Calu3 (cell line): ENCODE measurements at regions not wholly inside any gene's neighbourhood (a gene's known extent, or its start where the extent isn't known, plus 50 kb on each side); places are given as distances from the start of the nearest gene placed in this dataset.
"Not testable (repeated sequence)": the region's sequence is repeated elsewhere in the genome, so short reads cannot be mapped to it uniquely, and the experiment has no call there.

Source experiments
- BruUV-seq: library from RNA; stranded (reverse); fragments of 400-500 nt; replicated peaks from 2 replicates; lab custom pipeline; 2021; lab: Mats Ljungman, UMichigan
- CTCF ChIA-PET: fragments of 300-600 bp; sonication (Branson Sonifier 250); formaldehyde crosslinking; loops from one replicate; lab custom pipeline; 2022; ENCODE audit warnings: antibody characterized with exemption; lab: Charles Lee
- DNase-seq: peaks from one replicate; pipeline ENCODE4 v3.0.0; 2022
- H3K27ac Mint-ChIP-seq: one replicate; pipeline ENCODE4 v1.8.0; 2022; ENCODE audit warnings: mixed read lengths; ENCODE audit not compliant: unreplicated experiment
- H3K27me3 Mint-ChIP-seq: one replicate; pipeline ENCODE4 v1.8.0; 2022; ENCODE audit warnings: mixed read lengths; ENCODE audit not compliant: unreplicated experiment
- H3K36me3 Mint-ChIP-seq: one replicate; pipeline ENCODE4 v1.8.0; 2022; ENCODE audit warnings: mild to moderate bottlenecking, moderate library complexity, mixed read lengths; ENCODE audit not compliant: insufficient read depth, unreplicated experiment
- H3K4me1 Mint-ChIP-seq: one replicate; pipeline ENCODE4 v1.8.0; 2022; ENCODE audit warnings: mild to moderate bottlenecking, low read depth, mixed read lengths; ENCODE audit not compliant: unreplicated experiment
- H3K4me3 Mint-ChIP-seq: one replicate; pipeline ENCODE4 v1.8.0; 2022; ENCODE audit warnings: mild to moderate bottlenecking, low read depth, moderate library complexity, mixed read lengths; ENCODE audit not compliant: unreplicated experiment
- H3K9me3 Mint-ChIP-seq: one replicate; pipeline ENCODE4 v1.8.0; 2022; ENCODE audit warnings: low read depth, mixed read lengths; ENCODE audit not compliant: unreplicated experiment
- intact Hi-C: fragments of 100-400 bp; cut with micrococcal nuclease; formaldehyde crosslinking; loops from one replicate; pipeline ENCODE4 v1.10.0; 2022; ENCODE audit not compliant: unreplicated experiment
- TF ChIP-seq, protein P1 (sequence below): fragments of 200-600 bp; IDR thresholded peaks from one replicate; pipeline ENCODE4 v1.8.0; 2022; ENCODE audit warnings: antibody characterized with exemption; ENCODE audit not compliant: unreplicated experiment

DNA sequence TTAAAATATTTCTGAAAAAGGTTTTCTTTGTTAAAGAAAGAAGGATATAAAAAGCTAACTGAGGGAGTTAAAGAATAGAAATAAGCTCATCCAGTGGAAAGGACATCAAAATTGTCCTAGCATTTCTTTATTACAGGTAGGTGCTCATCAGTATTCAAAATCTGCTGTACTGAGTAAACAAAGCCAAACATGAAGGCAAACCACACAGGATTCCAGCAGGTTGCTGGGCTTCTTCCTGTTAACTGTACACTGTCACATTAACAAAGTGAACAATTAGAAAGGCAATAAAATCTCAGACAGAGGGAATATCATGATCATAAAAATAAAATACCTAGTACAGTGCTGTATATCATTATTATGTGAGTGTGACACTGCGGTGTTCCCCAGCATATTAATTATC lies 1541.0 kb downstream of the SLITRK5 start:
- Mint-ChIP-seq H3K4me3 (no peak overlapping the region), H3K4me1 (no peaks in the 10 kb centered on the region), H3K36me3 (no peaks in the 10 kb centered on the region), H3K27me3 (no peaks in the 10 kb centered on the region), H3K27ac (no peak overlapping the region), H3K9me3 (no peaks in the 10 kb centered on the region)
- no TSS peak for BruUV-seq
- TF ChIP-seq, protein P1, sequence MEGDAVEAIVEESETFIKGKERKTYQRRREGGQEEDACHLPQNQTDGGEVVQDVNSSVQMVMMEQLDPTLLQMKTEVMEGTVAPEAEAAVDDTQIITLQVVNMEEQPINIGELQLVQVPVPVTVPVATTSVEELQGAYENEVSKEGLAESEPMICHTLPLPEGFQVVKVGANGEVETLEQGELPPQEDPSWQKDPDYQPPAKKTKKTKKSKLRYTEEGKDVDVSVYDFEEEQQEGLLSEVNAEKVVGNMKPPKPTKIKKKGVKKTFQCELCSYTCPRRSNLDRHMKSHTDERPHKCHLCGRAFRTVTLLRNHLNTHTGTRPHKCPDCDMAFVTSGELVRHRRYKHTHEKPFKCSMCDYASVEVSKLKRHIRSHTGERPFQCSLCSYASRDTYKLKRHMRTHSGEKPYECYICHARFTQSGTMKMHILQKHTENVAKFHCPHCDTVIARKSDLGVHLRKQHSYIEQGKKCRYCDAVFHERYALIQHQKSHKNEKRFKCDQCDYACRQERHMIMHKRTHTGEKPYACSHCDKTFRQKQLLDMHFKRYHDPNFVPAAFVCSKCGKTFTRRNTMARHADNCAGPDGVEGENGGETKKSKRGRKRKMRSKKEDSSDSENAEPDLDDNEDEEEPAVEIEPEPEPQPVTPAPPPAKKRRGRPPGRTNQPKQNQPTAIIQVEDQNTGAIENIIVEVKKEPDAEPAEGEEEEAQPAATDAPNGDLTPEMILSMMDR = no peak
- CTCF ChIA-PET = no interaction called here
- no peak for DNase-seq
- intact Hi-C loops = no loop called here

DNA sequence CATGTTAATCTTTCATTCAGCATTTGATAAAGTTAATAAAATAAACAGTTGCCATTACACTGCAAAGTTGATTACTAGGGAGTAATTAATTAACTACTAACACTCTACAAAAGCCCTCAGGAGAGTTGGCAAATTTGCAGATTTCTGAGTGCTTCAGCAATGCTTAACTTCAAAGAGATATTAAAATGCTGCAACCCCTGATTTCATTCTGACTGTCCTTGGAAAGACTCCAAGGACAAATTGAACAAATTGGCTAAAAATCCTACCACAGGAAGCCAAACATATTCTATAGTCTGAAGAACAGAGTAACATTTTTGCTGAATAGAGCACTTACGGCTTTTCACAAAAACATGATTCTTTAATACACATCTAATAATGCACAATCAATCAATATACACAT lies 1543.0 kb downstream of the SLITRK5 start:
- H3K27me3 Mint-ChIP-seq = no peaks in the 10 kb centered on the region
- H3K4me1 Mint-ChIP-seq = no peaks in the 10 kb centered on the region
- TF ChIP-seq, protein P1 = no peak
- H3K9me3 Mint-ChIP-seq = no peaks in the 10 kb centered on the region
- H3K27ac Mint-ChIP-seq = no peak overlapping the region
- H3K4me3 Mint-ChIP-seq = no peak overlapping the region
- no TSS peak for BruUV-seq
- no peaks in the 10 kb centered on the region for H3K36me3 Mint-ChIP-seq
- DNase-seq = no peak
- CTCF ChIA-PET = interaction anchor here (0.5 kb wide), 1 partner anchor 836 kb away, joined by 4 read pairs; no protein-coding TSS in a partner anchor
- intact Hi-C loops = no loop called here

DNA sequence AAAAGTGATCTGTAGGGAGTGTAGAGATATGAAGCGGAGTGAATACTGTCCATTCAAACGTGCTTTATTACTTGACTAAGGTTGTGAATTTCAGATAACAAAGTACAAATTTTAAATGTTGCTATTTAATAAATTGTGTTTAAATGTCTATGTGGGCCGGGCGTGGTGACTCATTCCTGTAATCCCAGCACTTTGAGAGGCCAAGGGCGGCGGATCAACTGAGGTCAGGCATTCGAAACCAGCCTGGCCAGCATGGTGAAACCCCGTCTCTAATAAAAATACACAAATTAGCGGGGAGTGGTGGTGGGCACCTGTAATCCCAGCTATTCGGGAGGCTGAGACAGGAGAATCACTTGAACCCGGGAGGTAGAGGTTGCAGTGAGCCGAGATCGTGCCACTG lies 1544.1 kb downstream of the SLITRK5 start:
- not testable (repeated sequence) for BruUV-seq

DNA sequence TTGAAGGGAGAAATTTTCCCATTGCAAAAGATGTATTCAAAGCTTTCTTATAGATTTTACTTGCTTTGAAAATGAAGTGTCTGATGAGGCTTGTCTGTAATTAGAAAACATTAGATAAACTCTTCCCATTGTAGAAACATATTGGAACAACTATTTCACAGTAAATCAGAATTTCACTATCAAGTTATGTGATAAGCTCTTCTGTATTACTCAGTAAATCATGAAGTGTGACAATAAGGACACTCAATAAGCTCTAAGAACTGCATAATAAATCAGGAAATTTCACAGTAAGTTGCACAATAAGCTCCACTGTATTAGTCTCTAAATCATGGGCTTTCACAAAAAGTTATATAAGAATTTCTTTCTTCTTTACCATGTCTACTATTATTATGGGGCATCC lies 1546.6 kb downstream of the SLITRK5 start:
- intact Hi-C loops = no loop called here
- TF ChIP-seq, protein P1 = no peak
- Mint-ChIP-seq H3K4me1 (no peaks in the 10 kb centered on the region), H3K27ac (no peak overlapping the region), H3K36me3 (no peaks in the 10 kb centered on the region), H3K4me3 (no peak overlapping the region), H3K27me3 (no peaks in the 10 kb centered on the region), H3K9me3 (no peaks in the 10 kb centered on the region)
- no peak for DNase-seq
- BruUV-seq = no TSS peak
- CTCF ChIA-PET = no interaction called here

More for the DNA sequence above, 1544.1 kb downstream of the SLITRK5 start:
- CTCF ChIA-PET, H3K27me3 Mint-ChIP-seq, intact Hi-C loops, H3K9me3 Mint-ChIP-seq, H3K4me1 Mint-ChIP-seq, H3K27ac Mint-ChIP-seq, H3K4me3 Mint-ChIP-seq, H3K36me3 Mint-ChIP-seq, DNase-seq: not testable (repeated sequence)

DNA sequence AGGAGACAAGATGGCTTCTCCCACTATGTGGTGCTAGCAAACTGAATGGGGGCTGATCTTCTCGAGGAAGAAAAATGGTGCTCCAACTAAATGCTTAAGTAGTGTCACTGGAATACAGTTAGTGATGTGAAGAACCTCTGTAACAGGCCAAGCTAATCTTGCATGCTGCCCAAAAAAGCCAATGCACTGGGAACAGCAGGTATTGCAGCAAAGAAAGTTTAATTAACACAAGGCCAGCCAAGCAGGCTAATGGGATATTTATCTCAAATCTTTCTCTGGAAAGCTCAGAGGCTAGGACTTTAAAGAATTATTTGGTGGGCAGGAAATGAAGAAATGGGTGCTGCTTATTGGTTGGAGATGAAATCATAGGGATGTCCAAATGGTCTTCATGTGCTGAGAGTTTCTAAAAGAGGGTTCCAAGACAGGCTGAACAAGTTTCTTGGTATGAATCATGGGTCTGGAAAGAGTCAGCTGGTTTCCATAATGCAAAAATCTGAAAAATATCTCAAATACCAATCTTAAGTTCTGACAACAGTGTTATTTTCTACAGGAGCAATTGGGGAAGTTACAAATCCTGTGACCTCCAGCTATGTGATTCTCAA lies 1550.5 kb downstream of the SLITRK5 start:
- BruUV-seq = no TSS peak
- no peaks in the 10 kb centered on the region for H3K27me3 Mint-ChIP-seq
- H3K4me1 Mint-ChIP-seq = no peaks in the 10 kb centered on the region
- H3K27ac Mint-ChIP-seq = no peak overlapping the region
- CTCF ChIA-PET = no interaction called here
- no peaks in the 10 kb centered on the region for H3K9me3 Mint-ChIP-seq
- no peak for DNase-seq
- intact Hi-C loops = no loop called here
- H3K4me3 Mint-ChIP-seq = no peak overlapping the region
- no peaks in the 10 kb centered on the region for H3K36me3 Mint-ChIP-seq
- TF ChIP-seq, protein P1 = no peak
